ENCODE measurements at regions not wholly inside any gene's neighbourhood (a gene's known extent, or its start where the extent isn't known, plus 50 kb on each side); places are given as distances from the start of the nearest gene placed in this dataset.

DNA sequence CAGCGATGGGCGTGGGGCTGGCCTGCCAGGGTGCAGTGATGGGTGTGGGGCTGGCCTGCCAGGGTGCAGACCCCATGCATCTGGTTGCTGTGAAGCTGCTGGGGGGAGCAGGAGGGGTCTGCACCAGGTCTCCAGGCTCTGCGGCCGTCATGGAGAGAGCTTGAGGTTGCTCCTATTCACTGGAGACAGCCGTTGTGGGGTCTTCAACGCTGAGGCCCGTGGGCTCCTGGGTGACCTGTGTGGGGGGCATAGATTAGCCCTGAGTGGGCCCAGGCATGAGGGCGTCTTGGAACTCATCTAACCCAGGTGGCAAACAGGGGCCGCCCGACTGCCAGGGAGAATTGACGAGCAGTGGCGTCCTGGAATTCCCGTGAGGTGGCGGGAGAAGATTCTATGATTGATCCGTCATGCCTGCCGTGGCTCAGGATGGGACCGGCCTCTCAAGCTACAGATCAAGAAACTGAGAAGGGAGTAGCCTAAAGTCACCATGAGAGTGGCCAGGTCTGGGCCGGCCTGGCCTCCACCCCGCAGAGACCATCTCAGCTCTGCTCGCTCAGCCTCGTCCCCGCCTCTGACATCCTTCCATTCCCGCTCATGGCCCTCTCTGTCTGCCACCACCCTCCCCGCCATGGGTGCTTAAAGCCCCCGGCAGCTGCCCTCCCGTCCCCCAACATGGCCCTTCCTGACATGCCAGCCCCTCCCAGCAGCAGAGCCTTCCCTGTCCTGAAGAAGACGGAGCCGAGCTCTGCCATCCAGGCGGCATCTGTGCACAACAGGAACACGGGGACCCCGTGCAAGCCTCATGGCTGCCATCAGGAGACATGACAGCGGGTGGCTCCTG is 50.7 kb upstream of the ACSF3 start:
- no peak for DNase-seq
- H3K27ac ChIP-seq = no peak overlapping the region
- no peak overlapping the region for H3K9ac ChIP-seq (ENCODE audit: low read depth in 2 of 2, low read length in 2 of 2)
- TF ChIP-seq, protein P1, sequence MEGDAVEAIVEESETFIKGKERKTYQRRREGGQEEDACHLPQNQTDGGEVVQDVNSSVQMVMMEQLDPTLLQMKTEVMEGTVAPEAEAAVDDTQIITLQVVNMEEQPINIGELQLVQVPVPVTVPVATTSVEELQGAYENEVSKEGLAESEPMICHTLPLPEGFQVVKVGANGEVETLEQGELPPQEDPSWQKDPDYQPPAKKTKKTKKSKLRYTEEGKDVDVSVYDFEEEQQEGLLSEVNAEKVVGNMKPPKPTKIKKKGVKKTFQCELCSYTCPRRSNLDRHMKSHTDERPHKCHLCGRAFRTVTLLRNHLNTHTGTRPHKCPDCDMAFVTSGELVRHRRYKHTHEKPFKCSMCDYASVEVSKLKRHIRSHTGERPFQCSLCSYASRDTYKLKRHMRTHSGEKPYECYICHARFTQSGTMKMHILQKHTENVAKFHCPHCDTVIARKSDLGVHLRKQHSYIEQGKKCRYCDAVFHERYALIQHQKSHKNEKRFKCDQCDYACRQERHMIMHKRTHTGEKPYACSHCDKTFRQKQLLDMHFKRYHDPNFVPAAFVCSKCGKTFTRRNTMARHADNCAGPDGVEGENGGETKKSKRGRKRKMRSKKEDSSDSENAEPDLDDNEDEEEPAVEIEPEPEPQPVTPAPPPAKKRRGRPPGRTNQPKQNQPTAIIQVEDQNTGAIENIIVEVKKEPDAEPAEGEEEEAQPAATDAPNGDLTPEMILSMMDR (IDR thresholded peaks at IDR 0.05) = no peak
- intact Hi-C loops (cut with DNase I) = no loop called here
- no peaks in the 10 kb centered on the region for H3K4me1 ChIP-seq
- H3K9me3 ChIP-seq = no peaks in the 10 kb centered on the region
- H3K36me3 ChIP-seq = no peaks in the 10 kb centered on the region
- no peaks in the 10 kb centered on the region for H3K27me3 ChIP-seq
- H3K4me3 ChIP-seq = no peak overlapping the region

DNA sequence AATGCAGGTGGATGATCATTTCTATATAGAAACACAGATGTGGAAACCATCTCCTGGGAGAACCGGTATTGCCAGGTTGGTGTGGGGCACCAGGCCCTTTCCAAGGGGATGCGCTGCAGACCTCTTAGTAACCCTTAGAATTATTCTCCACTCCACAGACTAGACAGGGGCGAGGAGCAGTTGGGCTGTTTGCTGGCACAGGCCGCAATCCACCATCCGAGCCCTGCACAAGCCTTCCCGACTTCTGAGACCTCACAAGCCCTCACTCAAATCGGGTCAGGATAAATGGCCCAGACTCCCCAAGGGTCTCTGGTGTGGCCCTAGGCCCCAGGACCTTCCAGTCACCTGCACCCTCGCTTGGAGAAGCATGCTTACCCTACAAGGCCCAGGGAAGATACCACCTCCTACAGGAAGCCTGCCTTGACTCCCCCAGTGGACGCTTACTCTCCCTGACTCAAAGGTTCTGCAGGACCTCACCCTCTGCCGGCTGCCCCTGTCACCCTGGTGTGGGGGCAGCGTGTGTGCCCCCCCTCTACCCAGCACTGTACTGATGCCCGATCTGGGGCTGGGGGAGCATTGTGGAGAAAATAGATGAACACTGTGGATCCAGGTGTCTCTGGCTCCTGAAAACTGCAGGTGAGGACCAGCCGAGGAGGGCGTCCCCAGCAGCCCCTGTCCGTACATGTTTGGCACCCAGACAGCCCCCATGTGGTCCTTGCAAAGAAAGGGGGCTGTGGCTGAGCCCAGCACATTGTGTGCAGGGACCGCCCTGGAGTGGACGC is 49.8 kb upstream of the ACSF3 start:
- Histone ChIP-seq H3K4me3 (no peak overlapping the region), H3K27ac (no peak overlapping the region), H3K27me3 (no peaks in the 10 kb centered on the region), H3K4me1 (no peaks in the 10 kb centered on the region), H3K9ac (ENCODE audit: low read depth in 2 of 2, low read length in 2 of 2) (no peak overlapping the region), H3K36me3 (no peaks in the 10 kb centered on the region), H3K9me3 (no peaks in the 10 kb centered on the region)
- intact Hi-C loops (cut with DNase I) = no loop called here
- no peak for DNase-seq
- TF ChIP-seq, protein P1 (IDR thresholded peaks at IDR 0.05) = no peak
